Natural killer cell treated with Interleukin-12 subunit alpha and Interleukin-12 subunit beta and Interleukin-15 and Interleukin-18, amount 100 ng/mL, for 72 hours (primary cell): ENCODE measurements at regions not wholly inside any gene's neighbourhood (a gene's known extent, or its start where the extent isn't known, plus 50 kb on each side); places are given as distances from the start of the nearest gene placed in this dataset.

ENCODE experiments used
- ATAC-seq, 2 donors: fragments of 150-1000 bp; cut with Tn5 transposase in 1 of 2; sonication (Bioruptor Pico), chemical (Tn5 transposase) in 1 of 2; 2 replicates each; pipeline ENCODE4 v1.10.0; 2021
- DNase-seq: peaks from one replicate; pipeline ENCODE4 v3.0.0; 2022; ENCODE audit warnings: low spot score
- H3K27ac Mint-ChIP-seq, 2 donors: 1 replicate in 1 of 2; 2 replicates in 1 of 2; pipeline ENCODE4 v1.8.0; 2022; ENCODE audit warnings: mixed read lengths in 2 of 2, mild to moderate bottlenecking in 1 of 2, moderate library complexity in 1 of 2
- H3K27me3 Mint-ChIP-seq, 2 donors: 1 replicate in 1 of 2; 2 replicates in 1 of 2; pipeline ENCODE4 v1.8.0; 2022; ENCODE audit warnings: mixed read lengths in 2 of 2
- H3K36me3 Mint-ChIP-seq: one replicate; pipeline ENCODE4 v1.8.0; 2022; ENCODE audit warnings: mixed read lengths
- H3K4me1 Mint-ChIP-seq, 2 donors: 1 replicate in 1 of 2; 2 replicates in 1 of 2; pipeline ENCODE4 v1.8.0; 2022; ENCODE audit warnings: low read depth in 2 of 2, mixed read lengths in 2 of 2, mild to moderate bottlenecking in 1 of 2
- H3K4me3 Mint-ChIP-seq: one replicate; pipeline ENCODE4 v1.8.0; 2022; ENCODE audit warnings: mixed read lengths
- H3K9me3 Mint-ChIP-seq: 2 replicates; pipeline ENCODE4 v1.8.0; 2022; ENCODE audit warnings: mixed read lengths

- peaks cover 33 to 34% of the 10 kb centered on the region in 2 donors for H3K4me1 Mint-ChIP-seq
- ATAC-seq (no peak), DNase-seq (no peak)
- peak overlapping the region in 1 of 2 donors; percentile 98 for H3K27ac Mint-ChIP-seq
- no peak overlapping the region for H3K4me3 Mint-ChIP-seq
- H3K27me3 Mint-ChIP-seq = no peaks in the 10 kb centered on the region
- H3K36me3 Mint-ChIP-seq = peaks cover 15% of the 10 kb centered on the region
- peaks cover 4% of the 10 kb centered on the region for H3K9me3 Mint-ChIP-seq
Observed at GRCh38 chr5:82679660-82680059, 397.5 kb downstream of the TMEM167A start.

DNA sequence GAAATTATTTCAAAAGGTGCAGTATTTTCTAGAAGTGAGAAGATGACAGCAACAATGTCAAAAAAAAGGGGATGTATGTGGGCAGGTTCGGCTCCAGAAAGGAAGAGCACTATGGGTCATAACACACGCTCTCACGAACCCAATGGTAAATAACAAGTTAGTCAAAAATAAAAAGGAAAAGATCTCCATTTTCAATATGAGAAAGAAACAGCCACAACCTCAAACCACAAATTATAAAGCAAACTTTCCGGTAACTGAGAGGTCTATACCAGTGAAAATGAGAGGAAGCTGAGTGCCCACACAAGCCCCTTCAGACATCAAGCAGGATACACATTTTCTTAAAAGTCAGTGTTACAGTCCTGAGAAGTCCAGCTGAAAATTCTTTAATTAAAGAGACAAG lies 398.5 kb upstream of the RPS23 start:
- peaks cover 10% of the 10 kb centered on the region for H3K9me3 Mint-ChIP-seq
- no peaks in the 10 kb centered on the region for H3K27me3 Mint-ChIP-seq
- DNase-seq (peak; percentile 79), ATAC-seq (peak; percentile 93 to 94)
- H3K4me1 Mint-ChIP-seq = peaks cover 55% of the 10 kb centered on the region in 2 donors
- H3K4me3 Mint-ChIP-seq = peak overlapping the region; percentile 74
- peaks cover 42% of the 10 kb centered on the region for H3K36me3 Mint-ChIP-seq
- H3K27ac Mint-ChIP-seq = peak overlapping the region; percentile 92 to 98

DNA sequence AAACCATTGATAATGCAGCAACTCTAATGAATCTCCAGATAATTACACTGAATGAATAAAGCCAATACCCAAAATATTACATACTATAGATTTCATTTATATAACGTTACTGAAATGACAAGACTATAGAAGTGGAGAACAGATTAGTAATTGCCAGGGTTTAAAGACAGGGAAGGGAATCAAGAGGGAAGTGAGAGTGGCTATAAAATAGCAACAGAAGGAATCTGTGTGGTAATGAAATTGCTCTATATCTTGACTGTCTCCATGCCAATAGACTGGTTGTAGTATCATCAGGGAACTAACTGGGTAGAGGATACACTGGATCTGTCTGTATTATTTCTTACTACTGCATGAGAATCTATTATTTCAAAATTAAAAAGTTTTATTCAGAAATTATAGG lies 396.5 kb upstream of the RPS23 start:
- ATAC-seq = no peak
- H3K27ac Mint-ChIP-seq = peak overlapping the region; percentile 92 to 98
- no peaks in the 10 kb centered on the region for H3K27me3 Mint-ChIP-seq
- no peak overlapping the region for H3K4me3 Mint-ChIP-seq
- H3K36me3 Mint-ChIP-seq = peaks cover 51% of the 10 kb centered on the region
- H3K9me3 Mint-ChIP-seq = peaks cover 15% of the 10 kb centered on the region
- H3K4me1 Mint-ChIP-seq = peaks cover 68 to 72% of the 10 kb centered on the region in 2 donors
- no peak for DNase-seq

DNA sequence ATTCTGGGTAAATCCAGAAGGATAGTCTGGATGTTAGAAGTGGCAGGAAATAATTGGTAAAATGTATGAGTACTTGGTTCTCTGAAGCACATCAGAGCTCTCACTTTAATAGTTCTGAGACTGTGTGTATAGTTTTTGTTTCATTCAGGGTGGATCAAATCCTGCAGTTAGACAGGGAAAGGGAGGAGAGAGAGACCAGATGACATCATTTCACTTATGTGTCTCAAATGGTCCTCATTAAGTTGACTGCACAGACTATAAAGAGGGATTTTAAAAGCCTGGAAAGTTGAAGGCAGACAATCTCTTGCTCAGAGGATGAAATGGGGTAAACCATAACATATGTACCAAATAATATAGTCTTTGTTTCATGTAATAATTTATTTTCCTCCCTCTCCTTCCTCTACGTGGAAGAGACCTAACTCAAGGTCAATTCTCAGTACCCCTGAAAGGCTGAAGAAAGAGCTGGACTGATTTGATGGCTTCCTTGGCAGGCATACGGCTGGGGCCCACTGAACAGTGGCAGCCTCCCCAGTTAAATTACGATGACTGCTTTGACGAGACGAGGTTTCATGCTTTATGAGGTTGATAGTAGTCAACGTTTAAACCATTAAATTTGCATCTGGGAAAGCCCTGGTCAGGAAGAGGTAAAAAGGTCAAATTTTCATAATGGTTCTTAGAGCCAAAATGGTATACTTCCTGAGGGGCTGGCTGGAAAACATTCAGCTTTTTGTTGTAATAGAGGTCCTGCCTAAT lies 395.1 kb upstream of the RPS23 start:
- H3K9me3 Mint-ChIP-seq = peaks cover 15% of the 10 kb centered on the region
- peaks cover 51% of the 10 kb centered on the region for H3K36me3 Mint-ChIP-seq
- peak; percentile 73 for DNase-seq
- peak overlapping the region; percentile 92 to 98 for H3K27ac Mint-ChIP-seq
- H3K27me3 Mint-ChIP-seq = no peaks in the 10 kb centered on the region
- peak; percentile 68 to 72 for ATAC-seq
- H3K4me3 Mint-ChIP-seq = peak overlapping the region; percentile 44
- H3K4me1 Mint-ChIP-seq = peaks cover 67 to 78% of the 10 kb centered on the region in 2 donors

GRCh38 chr5:82670692-82671091 lies 392.5 kb upstream of the RPS23 start:
- no peaks in the 10 kb centered on the region for H3K27me3 Mint-ChIP-seq
- DNase-seq (no peak), ATAC-seq (no peak)
- peaks cover 62 to 74% of the 10 kb centered on the region in 2 donors for H3K4me1 Mint-ChIP-seq
- no peak overlapping the region for H3K4me3 Mint-ChIP-seq
- H3K9me3 Mint-ChIP-seq = peaks cover 15% of the 10 kb centered on the region
- peak overlapping the region; percentile 92 to 98 for H3K27ac Mint-ChIP-seq
- peaks cover 40% of the 10 kb centered on the region for H3K36me3 Mint-ChIP-seq

DNA sequence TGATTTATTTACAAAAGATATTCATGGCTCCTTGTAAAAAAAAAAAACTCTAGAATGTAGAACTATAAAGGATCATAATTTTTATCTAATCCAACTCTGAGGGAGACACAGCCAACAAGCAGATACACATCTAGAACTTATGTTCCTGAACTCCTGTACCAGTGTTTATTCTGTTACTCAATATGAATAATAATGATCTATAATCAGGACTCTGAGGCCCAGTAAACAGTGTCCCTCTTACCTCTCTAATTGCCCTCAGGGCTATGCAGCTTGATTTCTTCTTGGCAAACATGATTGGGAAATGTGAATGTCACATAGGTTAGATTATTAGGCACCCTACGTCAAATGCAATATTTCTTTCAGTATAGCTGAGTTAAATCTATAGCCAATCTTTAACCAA lies 391.6 kb upstream of the RPS23 start:
- ATAC-seq (no peak), DNase-seq (no peak)
- Mint-ChIP-seq H3K9me3 (peaks cover 11% of the 10 kb centered on the region), H3K27ac (peak overlapping the region; percentile 92 to 98), H3K27me3 (no peaks in the 10 kb centered on the region), H3K36me3 (peaks cover 35% of the 10 kb centered on the region), H3K4me3 (peak overlapping the region; percentile 59), H3K4me1 (peaks cover 56 to 69% of the 10 kb centered on the region in 2 donors)

DNA sequence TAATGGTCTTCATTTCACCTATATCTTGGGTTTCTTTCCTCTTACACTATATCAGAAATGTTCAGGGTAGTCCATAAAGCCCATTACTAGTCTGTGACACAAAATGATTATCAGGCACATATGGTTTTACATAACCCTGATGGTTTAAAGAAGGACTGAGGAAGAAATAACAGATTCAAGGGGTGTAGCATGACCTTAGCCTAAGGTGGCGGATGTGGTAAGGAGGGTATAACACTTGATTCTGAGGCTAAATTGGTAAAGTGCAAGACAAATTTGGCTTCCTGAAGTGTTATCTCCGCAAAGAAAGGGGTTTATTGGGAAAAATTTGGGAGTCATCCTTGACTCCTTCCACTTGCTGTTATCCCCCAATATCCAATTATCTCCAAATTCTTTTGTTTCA lies 388.2 kb upstream of the RPS23 start:
- H3K36me3 Mint-ChIP-seq = peaks cover 6% of the 10 kb centered on the region
- peak overlapping the region; percentile 38 for H3K4me3 Mint-ChIP-seq
- peaks cover 29 to 39% of the 10 kb centered on the region in 2 donors for H3K4me1 Mint-ChIP-seq
- peaks cover 3% of the 10 kb centered on the region for H3K9me3 Mint-ChIP-seq
- peak; percentile 64 for DNase-seq
- H3K27me3 Mint-ChIP-seq = no peaks in the 10 kb centered on the region
- ATAC-seq = peak; percentile 48 to 73
- peak overlapping the region; percentile 43 to 77 for H3K27ac Mint-ChIP-seq

DNA sequence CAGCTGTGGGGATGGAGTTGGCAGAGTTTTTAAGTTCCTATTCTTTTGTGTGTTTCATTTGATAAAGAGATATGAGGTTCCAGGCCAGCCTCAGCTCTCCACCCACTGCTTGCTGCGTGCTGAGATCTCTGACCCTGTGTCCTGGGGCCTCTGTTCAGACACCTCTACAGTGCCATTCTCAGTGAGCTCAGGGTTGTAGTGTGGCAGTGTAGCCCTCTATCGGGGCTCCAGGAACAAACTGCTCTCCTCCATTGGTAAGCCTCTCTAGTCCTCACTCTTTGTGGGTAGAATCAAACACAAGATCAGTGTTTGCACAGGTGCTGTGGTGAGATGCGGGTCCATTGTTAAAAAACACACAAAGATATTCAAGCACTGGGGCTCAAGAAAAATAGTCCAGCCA lies 386.6 kb upstream of the RPS23 start:
- ATAC-seq (peak in 1 of 2 donors; percentile 60), DNase-seq (no peak)
- H3K4me1 Mint-ChIP-seq = peaks cover 17 to 25% of the 10 kb centered on the region in 2 donors
- peak overlapping the region in 1 of 2 donors; percentile 77 for H3K27ac Mint-ChIP-seq
- H3K27me3 Mint-ChIP-seq = no peaks in the 10 kb centered on the region
- H3K9me3 Mint-ChIP-seq = no peaks in the 10 kb centered on the region
- no peaks in the 10 kb centered on the region for H3K36me3 Mint-ChIP-seq
- no peak overlapping the region for H3K4me3 Mint-ChIP-seq

GRCh38 chr5:82663225-82663624 lies 385.1 kb upstream of the RPS23 start:
- DNase-seq = no peak
- ATAC-seq = no peak
- H3K36me3 Mint-ChIP-seq = no peaks in the 10 kb centered on the region
- H3K4me1 Mint-ChIP-seq = peaks cover 17 to 18% of the 10 kb centered on the region in 2 donors
- no peak overlapping the region for H3K4me3 Mint-ChIP-seq
- H3K9me3 Mint-ChIP-seq = no peaks in the 10 kb centered on the region
- no peak overlapping the region for H3K27ac Mint-ChIP-seq
- no peaks in the 10 kb centered on the region for H3K27me3 Mint-ChIP-seq

- Mint-ChIP-seq H3K27ac (no peak overlapping the region), H3K36me3 (no peaks in the 10 kb centered on the region), H3K9me3 (no peaks in the 10 kb centered on the region), H3K4me1 (peaks cover 17 to 22% of the 10 kb centered on the region in 2 donors), H3K27me3 (no peaks in the 10 kb centered on the region), H3K4me3 (no peak overlapping the region)
- ATAC-seq (no peak), DNase-seq (no peak)
Observed at GRCh38 chr5:82662340-82662739, 384.2 kb upstream of the RPS23 start.

DNA sequence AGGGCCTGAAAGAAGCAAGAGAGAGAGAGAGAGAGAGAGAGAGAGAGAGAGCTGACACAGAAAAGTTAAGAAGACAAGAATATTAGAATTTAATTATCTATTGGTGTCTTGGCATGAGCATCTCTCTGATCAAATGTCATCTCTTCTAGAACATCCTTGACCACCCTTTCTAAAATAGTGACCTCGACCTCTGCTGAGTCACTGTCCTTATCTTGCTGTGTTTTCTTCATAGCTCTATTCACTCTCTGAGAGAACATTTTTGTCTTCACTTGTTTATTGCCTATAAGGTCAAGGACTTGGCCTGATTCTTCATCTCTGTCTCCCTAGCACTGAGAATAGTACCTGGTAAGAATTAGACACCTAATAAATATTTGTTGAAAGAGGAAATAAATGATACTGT lies 383.8 kb upstream of the RPS23 start:
- H3K27ac Mint-ChIP-seq = no peak overlapping the region
- no peaks in the 10 kb centered on the region for H3K27me3 Mint-ChIP-seq
- ATAC-seq = no peak
- H3K4me3 Mint-ChIP-seq = no peak overlapping the region
- H3K4me1 Mint-ChIP-seq = peaks cover 13 to 22% of the 10 kb centered on the region in 2 donors
- H3K36me3 Mint-ChIP-seq = no peaks in the 10 kb centered on the region
- DNase-seq = no peak
- no peaks in the 10 kb centered on the region for H3K9me3 Mint-ChIP-seq

- Mint-ChIP-seq H3K4me3 (no peak overlapping the region), H3K27ac (no peak overlapping the region), H3K27me3 (no peaks in the 10 kb centered on the region), H3K36me3 (no peaks in the 10 kb centered on the region), H3K4me1 (peaks cover 9 to 22% of the 10 kb centered on the region in 2 donors), H3K9me3 (no peaks in the 10 kb centered on the region)
- ATAC-seq = no peak
- DNase-seq = no peak
Observed at GRCh38 chr5:82661462-82661861, 383.3 kb upstream of the RPS23 start.

DNA sequence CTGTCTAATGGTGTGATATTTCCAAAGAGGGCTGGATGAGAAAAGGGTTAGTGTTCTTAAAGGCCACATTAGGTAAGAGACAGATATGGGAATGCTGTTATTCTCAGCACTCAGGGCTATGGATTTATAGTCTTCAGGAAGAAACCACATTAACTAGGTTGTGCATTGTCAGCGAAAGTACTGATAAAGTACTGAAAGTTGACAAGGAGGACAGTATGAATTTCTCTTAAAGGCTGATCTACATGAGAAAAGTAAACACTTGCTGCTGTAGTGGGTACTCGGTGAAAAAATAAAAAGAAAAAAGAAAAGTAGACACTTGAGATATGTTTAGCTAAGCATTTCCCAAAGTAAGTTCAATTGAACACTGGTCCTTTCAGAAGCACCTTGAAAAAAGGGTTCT lies 381.0 kb upstream of the RPS23 start:
- Mint-ChIP-seq H3K9me3 (no peaks in the 10 kb centered on the region), H3K36me3 (no peaks in the 10 kb centered on the region), H3K4me3 (no peak overlapping the region), H3K4me1 (peaks cover 0 to 16% of the 10 kb centered on the region in 2 donors), H3K27ac (no peak overlapping the region), H3K27me3 (no peaks in the 10 kb centered on the region)
- no peak for ATAC-seq
- DNase-seq = no peak

DNA sequence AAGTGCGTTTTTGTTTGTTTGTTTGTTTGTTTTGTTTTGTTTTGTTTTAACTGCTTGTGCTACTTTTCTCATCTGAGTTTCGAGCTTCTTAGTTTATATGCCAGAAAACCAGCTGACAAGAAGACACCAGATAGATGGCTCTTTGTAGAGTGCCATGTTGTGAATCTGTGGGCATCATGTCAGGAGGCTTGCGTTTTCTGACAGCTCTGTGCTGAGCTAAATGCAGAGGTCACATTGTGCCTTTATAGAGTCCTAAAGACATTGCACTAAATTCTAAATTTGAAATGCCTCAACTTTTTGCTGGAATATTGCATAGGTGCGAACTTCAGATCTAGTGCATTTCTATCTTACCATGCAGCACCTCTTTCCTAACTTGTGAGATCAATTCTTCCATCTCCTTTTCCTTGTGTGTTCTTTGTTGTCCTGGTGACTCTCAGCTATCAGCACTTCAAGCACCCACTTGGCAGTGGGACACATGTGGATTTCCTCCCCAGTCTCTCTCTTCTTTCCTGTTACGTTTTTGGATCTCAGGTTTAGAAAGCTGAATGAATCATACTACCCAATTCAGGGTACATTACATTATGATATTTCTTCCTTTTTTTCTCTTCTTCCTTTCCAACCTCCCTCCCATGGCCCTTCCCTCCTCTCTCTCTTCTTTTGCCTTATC lies 379.0 kb upstream of the RPS23 start:
- Mint-ChIP-seq H3K4me3 (no peak overlapping the region), H3K36me3 (peaks cover 5% of the 10 kb centered on the region), H3K27me3 (no peaks in the 10 kb centered on the region), H3K4me1 (peaks cover 0 to 16% of the 10 kb centered on the region in 2 donors), H3K27ac (no peak overlapping the region), H3K9me3 (peaks cover 2% of the 10 kb centered on the region)
- DNase-seq (no peak), ATAC-seq (no peak)
